ENCODE measurements at regions not wholly inside any gene's neighbourhood (a gene's known extent, or its start where the extent isn't known, plus 50 kb on each side); places are given as distances from the start of the nearest gene placed in this dataset.

- peaks cover 2 to 16% of the 10 kb centered on the region in 2 experiments for H3K27me3 ChIP-seq (ENCODE audit: control insufficient read depth in 2 of 2, insufficient read depth in 2 of 2, low read length in 2 of 2)
- POLR2A ChIA-PET: no interaction called here
- H3K9me3 ChIP-seq (replicated peaks; ENCODE audit: control insufficient read depth, insufficient read depth, low read length): no peaks in the 10 kb centered on the region
- no peak overlapping the region for H3K9ac ChIP-seq (replicated peaks; ENCODE audit: extremely low read depth, insufficient read depth, low read length)
- H3K4me1 ChIP-seq (ENCODE audit: control insufficient read depth, extremely low read depth, insufficient read depth, low read length): no peaks in the 10 kb centered on the region
- no peaks in the 10 kb centered on the region for H4K20me1 ChIP-seq (replicated peaks; ENCODE audit: control insufficient read depth, extremely low read depth, insufficient read depth, low read length)
- dilution Hi-C loops (cut with MboI; ENCODE audit: extremely low pct_ligation_motif_present, low sequenced_read_pairs): no loop called here
- H3K9me1 ChIP-seq (replicated peaks; ENCODE audit: control insufficient read depth, extremely low read depth, insufficient read depth, low read length): no peaks in the 10 kb centered on the region
- CTCF ChIA-PET: no interaction called here
- no peak overlapping the region for H3K4me3 ChIP-seq (replicated peaks in 1 of 3; ENCODE audit: insufficient read depth in 1 of 3, low read depth in 1 of 3, low read length in 3 of 3)
- intact Hi-C loops (cut with micrococcal nuclease): no loop called here
- H2AFZ ChIP-seq (ENCODE audit: low read depth, low read length): no peak overlapping the region
- FAIRE-seq (no peak), DNase-seq (ENCODE audit: low read depth, low spot score) (no peak)
- H3K27ac ChIP-seq (ENCODE audit: insufficient read depth, low read depth, low read length): no peak overlapping the region
- no peaks in the 10 kb centered on the region for H3K79me2 ChIP-seq (ENCODE audit: control insufficient read depth, insufficient read depth, low read length)
- BruUV-seq (replicated peaks): no TSS peak
- no peak overlapping the region for H3K4me2 ChIP-seq (ENCODE audit: insufficient read depth, low read length)
- TF ChIP-seq FOS (IDR thresholded peaks at IDR 0.05; ENCODE audit: borderline replicate concordance, insufficient read depth, low read length) (no peak), JUN (IDR thresholded peaks at IDR 0.05; ENCODE audit: borderline replicate concordance, insufficient read depth, insufficient read length, low read depth) (no peak), POLR2A (IDR thresholded peaks at IDR 0.05; ENCODE audit: low read depth, low read length) (no peak), GATA2 (IDR thresholded peaks at IDR 0.05; ENCODE audit: insufficient read depth, insufficient read length, low read depth, low read length) (no peak), CTCF (IDR thresholded peaks at IDR 0.05; ENCODE audit: extremely low read depth in 1 of 2, insufficient read depth in 1 of 2, low read depth in 1 of 2, low read length in 2 of 2) (no peak), MAX (IDR thresholded peaks at IDR 0.05; ENCODE audit: insufficient read depth, insufficient read length) (no peak), POLR2AphosphoS5 (IDR thresholded peaks at IDR 0.05; ENCODE audit: insufficient read depth, low read depth, low read length) (no peak), MYC (IDR thresholded peaks at IDR 0.05; ENCODE audit: low read depth, low read length) (no peak), EZH2 (IDR thresholded peaks at IDR 0.05; ENCODE audit: borderline replicate concordance, low read depth, low read length, severe bottlenecking) (no peak)
- no peaks in the 10 kb centered on the region for H3K36me3 ChIP-seq (ENCODE audit: control insufficient read depth in 2 of 2, extremely low read depth in 1 of 2, insufficient read depth in 2 of 2, low read length in 2 of 2)
These were observed 117.4 kb downstream of the KCNF1 start for GRCh38 chr2:11029136-11029535.
